ENCODE measurements at regions not wholly inside any gene's neighbourhood (a gene's known extent, or its start where the extent isn't known, plus 50 kb on each side); places are given as distances from the start of the nearest gene placed in this dataset.
"Not testable (repeated sequence)": the region's sequence is repeated elsewhere in the genome, so short reads cannot be mapped to it uniquely, and the experiment has no call there.

DNA sequence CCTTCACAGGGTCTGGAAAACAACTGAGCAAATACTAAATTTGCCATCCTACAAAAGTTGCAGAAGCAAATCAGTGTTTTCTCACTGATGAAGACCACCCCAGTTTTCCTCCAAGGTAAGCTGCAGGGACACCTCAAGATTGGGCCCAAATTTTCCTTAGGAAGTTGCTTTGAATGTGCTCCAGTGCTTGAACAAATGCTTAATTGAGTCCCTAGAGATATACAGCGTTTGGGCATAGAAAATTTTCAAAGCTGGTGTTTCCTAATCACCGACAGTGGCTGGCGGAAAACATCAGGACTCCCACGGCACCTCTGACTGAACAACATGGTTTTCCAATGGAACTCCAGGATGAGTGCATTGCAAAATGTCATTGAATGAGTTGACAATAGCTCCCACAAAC is 92.5 kb upstream of the HMGA2 start:
- Histone ChIP-seq H3K4me3 (no peak overlapping the region), H3K4me1 (peaks cover 9% of the 10 kb centered on the region), H3K27me3 (peaks cover 0 to 24% of the 10 kb centered on the region in 2 donors), H3K9me3 (no peaks in the 10 kb centered on the region), H3K27ac (no peak overlapping the region), H3K36me3 (replicated peaks in 1 of 2; ENCODE audit: insufficient read depth in 1 of 2, low read depth in 2 of 2) (no peaks in the 10 kb centered on the region)
- DNase-seq: no peak
- no peak for ATAC-seq
- TF ChIP-seq POLR2A (IDR thresholded peaks at IDR 0.05): no peak
- TF ChIP-seq, protein P1, sequence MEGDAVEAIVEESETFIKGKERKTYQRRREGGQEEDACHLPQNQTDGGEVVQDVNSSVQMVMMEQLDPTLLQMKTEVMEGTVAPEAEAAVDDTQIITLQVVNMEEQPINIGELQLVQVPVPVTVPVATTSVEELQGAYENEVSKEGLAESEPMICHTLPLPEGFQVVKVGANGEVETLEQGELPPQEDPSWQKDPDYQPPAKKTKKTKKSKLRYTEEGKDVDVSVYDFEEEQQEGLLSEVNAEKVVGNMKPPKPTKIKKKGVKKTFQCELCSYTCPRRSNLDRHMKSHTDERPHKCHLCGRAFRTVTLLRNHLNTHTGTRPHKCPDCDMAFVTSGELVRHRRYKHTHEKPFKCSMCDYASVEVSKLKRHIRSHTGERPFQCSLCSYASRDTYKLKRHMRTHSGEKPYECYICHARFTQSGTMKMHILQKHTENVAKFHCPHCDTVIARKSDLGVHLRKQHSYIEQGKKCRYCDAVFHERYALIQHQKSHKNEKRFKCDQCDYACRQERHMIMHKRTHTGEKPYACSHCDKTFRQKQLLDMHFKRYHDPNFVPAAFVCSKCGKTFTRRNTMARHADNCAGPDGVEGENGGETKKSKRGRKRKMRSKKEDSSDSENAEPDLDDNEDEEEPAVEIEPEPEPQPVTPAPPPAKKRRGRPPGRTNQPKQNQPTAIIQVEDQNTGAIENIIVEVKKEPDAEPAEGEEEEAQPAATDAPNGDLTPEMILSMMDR (IDR thresholded peaks at IDR 0.05): no peak
- 73 to 75% methylated on average over 4 of the region's 4 CpGs for WGBS, 2 donors
- intact Hi-C loops (cut with DNase I): no loop called here

DNA sequence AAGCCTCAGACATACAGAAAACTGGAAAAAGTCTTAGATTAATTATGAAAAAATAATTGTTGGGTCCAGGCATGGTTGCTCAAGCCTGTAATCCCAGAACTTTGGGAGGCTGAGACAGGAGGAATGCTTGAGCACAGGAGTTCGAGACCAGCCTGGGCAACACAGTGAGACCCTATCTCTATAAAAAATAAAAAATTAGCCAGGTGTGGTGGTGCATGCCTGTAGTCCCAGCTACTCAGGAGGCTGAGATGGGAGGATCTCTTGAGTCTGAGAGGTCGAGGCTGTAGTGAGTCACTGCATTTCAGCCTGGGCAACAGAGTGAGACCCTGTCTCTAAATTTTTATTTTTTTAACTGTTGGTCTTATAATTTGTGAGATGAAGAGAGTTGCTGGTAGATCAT is 90.6 kb upstream of the HMGA2 start:
- H3K36me3 ChIP-seq (replicated peaks in 1 of 2; ENCODE audit: insufficient read depth in 1 of 2, low read depth in 2 of 2); intact Hi-C loops (cut with DNase I); DNase-seq; H3K9me3 ChIP-seq; ATAC-seq; H3K27ac ChIP-seq; H3K4me3 ChIP-seq; H3K4me1 ChIP-seq: not testable (repeated sequence)
- H3K27me3 ChIP-seq: peaks cover 0 to 18% of the 10 kb centered on the region in 2 donors
- 56% methylated on average over 2 of the region's 2 CpGs for WGBS, 2 donors

DNA sequence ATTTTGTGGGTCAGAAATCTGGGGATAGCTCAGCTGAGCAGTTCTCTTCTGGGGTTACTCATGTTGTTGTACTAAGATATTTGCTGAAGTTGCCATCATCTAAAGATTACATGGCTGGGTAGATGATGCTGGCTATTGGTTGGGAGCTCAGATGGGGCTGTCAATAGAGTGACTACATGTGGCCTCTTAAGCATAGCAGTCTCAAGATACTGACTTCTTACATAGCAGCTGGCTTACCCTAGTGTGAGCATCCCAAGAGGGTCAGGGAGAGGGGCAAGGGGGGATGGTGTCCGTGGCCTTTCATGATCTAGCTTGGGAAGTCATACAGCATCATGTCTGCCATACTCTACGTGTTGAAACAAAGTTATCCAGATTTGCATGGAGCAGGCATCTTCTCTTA is 90.1 kb upstream of the HMGA2 start:
- peaks cover 4% of the 10 kb centered on the region for H3K4me1 ChIP-seq
- no peaks in the 10 kb centered on the region for H3K9me3 ChIP-seq
- H3K36me3 ChIP-seq (replicated peaks in 1 of 2; ENCODE audit: insufficient read depth in 1 of 2, low read depth in 2 of 2): no peaks in the 10 kb centered on the region
- ATAC-seq: no peak
- intact Hi-C loops (cut with DNase I): no loop called here
- TF ChIP-seq, protein P1 (IDR thresholded peaks at IDR 0.05): no peak
- TF ChIP-seq POLR2A (IDR thresholded peaks at IDR 0.05): no peak
- WGBS, 2 donors: 52 to 54% methylated on average over 2 of the region's 2 CpGs
- no peak overlapping the region for H3K4me3 ChIP-seq
- H3K27ac ChIP-seq: no peak overlapping the region
- DNase-seq: no peak
- H3K27me3 ChIP-seq: peaks cover 0 to 12% of the 10 kb centered on the region in 2 donors

DNA sequence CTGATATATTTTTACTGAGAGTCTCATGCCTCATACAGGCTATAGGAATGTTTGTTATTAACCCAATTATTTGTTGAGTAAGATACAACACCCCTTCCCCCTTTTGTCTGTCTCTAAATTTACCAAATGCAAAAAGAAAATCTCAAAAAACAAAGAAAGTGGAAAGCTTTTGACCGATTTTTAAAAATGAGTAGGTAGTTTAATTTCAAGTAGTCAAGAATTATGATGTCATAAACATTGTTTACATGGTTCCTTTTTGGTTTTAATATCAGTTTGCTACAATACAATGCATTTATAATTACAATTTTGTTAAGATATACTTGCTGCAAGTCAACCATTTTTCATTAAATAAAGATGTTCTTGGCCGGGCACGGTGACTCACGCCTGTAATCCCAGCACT is 84.7 kb upstream of the HMGA2 start:
- H3K4me1 ChIP-seq: peaks cover 17% of the 10 kb centered on the region
- TF ChIP-seq POLR2A (IDR thresholded peaks at IDR 0.05): no peak
- TF ChIP-seq, protein P1 (IDR thresholded peaks at IDR 0.05): no peak
- H3K4me3 ChIP-seq: no peak overlapping the region
- no peaks in the 10 kb centered on the region for H3K9me3 ChIP-seq
- no peak overlapping the region for H3K27ac ChIP-seq
- no peak for DNase-seq
- intact Hi-C loops (cut with DNase I): no loop called here
- WGBS, 2 donors: 80 to 84% methylated on average over 4 of the region's 4 CpGs
- no peaks in the 10 kb centered on the region for H3K36me3 ChIP-seq (replicated peaks in 1 of 2; ENCODE audit: insufficient read depth in 1 of 2, low read depth in 2 of 2)
- H3K27me3 ChIP-seq: peaks cover 0 to 8% of the 10 kb centered on the region in 2 donors
- no peak for ATAC-seq

DNA sequence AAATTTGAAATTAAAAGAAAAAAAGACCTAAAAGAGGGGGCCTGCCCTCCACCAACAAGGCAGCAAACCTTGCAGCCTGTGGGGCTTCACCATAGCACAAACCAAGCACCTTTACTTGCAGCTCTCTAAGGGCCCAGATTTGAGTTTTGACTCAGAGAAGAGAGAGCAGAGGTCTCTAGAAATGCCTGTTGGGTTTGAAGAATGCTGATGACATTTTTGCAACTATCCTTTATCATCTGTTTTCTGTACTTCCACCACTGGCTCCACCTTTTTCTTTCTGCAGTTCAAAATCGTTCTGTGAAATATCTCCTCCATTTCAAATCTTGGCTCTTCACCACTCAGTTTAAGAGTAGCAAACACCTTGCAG is 83.8 kb upstream of the HMGA2 start:
- H3K27ac ChIP-seq: no peak overlapping the region
- peaks cover 17% of the 10 kb centered on the region for H3K4me1 ChIP-seq
- H3K9me3 ChIP-seq: no peaks in the 10 kb centered on the region
- ATAC-seq: no peak
- no peak for DNase-seq
- H3K4me3 ChIP-seq: no peak overlapping the region
- TF ChIP-seq, protein P1 (IDR thresholded peaks at IDR 0.05): no peak
- no peak for TF ChIP-seq POLR2A (IDR thresholded peaks at IDR 0.05)
- H3K36me3 ChIP-seq (replicated peaks in 1 of 2; ENCODE audit: insufficient read depth in 1 of 2, low read depth in 2 of 2): no peaks in the 10 kb centered on the region
- 8 to 22% methylated on average over 1 of the region's 1 CpG for WGBS, 2 donors
- H3K27me3 ChIP-seq: peaks cover 0 to 8% of the 10 kb centered on the region in 2 donors
- intact Hi-C loops (cut with DNase I): no loop called here

Data from body of pancreas (tissue), 4 donors.